MM.1S (cell line): ENCODE measurements at regions not wholly inside any gene's neighbourhood (a gene's known extent, or its start where the extent isn't known, plus 50 kb on each side); places are given as distances from the start of the nearest gene placed in this dataset.
"Not testable (repeated sequence)": the region's sequence is repeated elsewhere in the genome, so short reads cannot be mapped to it uniquely, and the experiment has no call there.

Experiments used
- CTCF ChIP-seq: fragments of 300-600 bp; sonication (generic); IDR thresholded peaks from 2 replicates; pipeline ENCODE4 v1.5.1; 2016; ENCODE audit warnings: antibody characterized with exemption, low read length, mixed read lengths
- EZH2phosphoT487 ChIP-seq: fragments of 300-600 bp; sonication (generic); IDR thresholded peaks from 2 replicates; pipeline ENCODE4 v1.6.1; 2018; ENCODE audit warnings: antibody characterized with exemption, low read length

GRCh38 chr9:74197771-74198170 is 299.4 kb upstream of the RORB start:
- TF ChIP-seq CTCF, EZH2phosphoT487: not testable (repeated sequence)
